ENCODE measurements at regions not wholly inside any gene's neighbourhood (a gene's known extent, or its start where the extent isn't known, plus 50 kb on each side); places are given as distances from the start of the nearest gene placed in this dataset.

GRCh38 chr4:149955780-149956390 is 122.4 kb upstream of the DCLK2 start (continued):
- TF ChIP-seq RERE (CRISPR knock-in tag; IDR thresholded peaks at IDR 0.05; ENCODE audit: borderline replicate concordance) (no peak), CREBBP (IDR thresholded peaks at IDR 0.05; ENCODE audit: low read depth, low read length) (no peak), ZNF146 (CRISPR knock-in tag; IDR thresholded peaks at IDR 0.05; ENCODE audit: unreplicated experiment) (no peak), ZNF57 (CRISPR knock-in tag; IDR thresholded peaks at IDR 0.05) (no peak), ZNF274 (IDR thresholded peaks at IDR 0.05; ENCODE audit: borderline replicate concordance, low read depth, low read length) (no peak), ZNF696 (CRISPR knock-in tag; conservative IDR thresholded peaks at IDR 0.05) (no peak), NFATC3 (IDR thresholded peaks at IDR 0.05) (no peak), ZNF764 (CRISPR knock-in tag; IDR thresholded peaks at IDR 0.05; ENCODE audit: low read depth) (no peak)

Data from K562 (cell line).